Liver (tissue), 7 donors: ENCODE measurements at regions not wholly inside any gene's neighbourhood (a gene's known extent, or its start where the extent isn't known, plus 50 kb on each side); places are given as distances from the start of the nearest gene placed in this dataset.

Experiments
- DNase-seq: peaks from one replicate; pipeline ENCODE4 v3.0.0-alpha.2; 2017; ENCODE audit warnings: low spot score
- H3K27ac ChIP-seq, 2 donors: one replicate each; pipeline ENCODE4 v1.7.0; 2013; ENCODE audit warnings: inconsistent platforms in 2 of 2, low read length in 2 of 2, control low read depth in 1 of 2, low read depth in 1 of 2, mild to moderate bottlenecking in 1 of 2
- H3K27me3 ChIP-seq, 4 donors: one replicate each; pipeline versions ENCODE4 v1.6.1 to v1.7.0; 2013; ENCODE audit warnings: low read length in 3 of 4, inconsistent platforms in 1 of 4, mild to moderate bottlenecking in 1 of 4, moderate library complexity in 1 of 4; ENCODE audit not compliant: control insufficient read depth in 4 of 4, insufficient read depth in 4 of 4
- H3K36me3 ChIP-seq, 4 donors: one replicate each; pipeline versions ENCODE4 v1.6.1 to v1.7.0; 2013; ENCODE audit warnings: low read length in 3 of 4, mild to moderate bottlenecking in 3 of 4, low read depth in 1 of 4, moderate library complexity in 1 of 4; ENCODE audit not compliant: control insufficient read depth in 4 of 4, insufficient read depth in 3 of 4
- H3K4me1 ChIP-seq, 4 donors: one replicate each; pipeline versions ENCODE4 v1.6.1 to v1.7.0; 2013; ENCODE audit warnings: low read length in 3 of 4, mild to moderate bottlenecking in 3 of 4, moderate library complexity in 1 of 4; ENCODE audit not compliant: control insufficient read depth in 4 of 4, insufficient read depth in 4 of 4
- H3K4me3 ChIP-seq, 3 donors: one replicate each; pipeline versions ENCODE4 v1.6.1 to v1.7.0; 2013; ENCODE audit warnings: low read length in 3 of 3, control low read depth in 1 of 3, low read depth in 1 of 3, mild to moderate bottlenecking in 1 of 3
- H3K9ac ChIP-seq, 2 donors: one replicate each; pipeline ENCODE4 v1.7.0; 2013; ENCODE audit warnings: low read length in 2 of 2, mild to moderate bottlenecking in 2 of 2, moderate library complexity in 2 of 2, control low read depth in 1 of 2, low read depth in 1 of 2
- H3K9me3 ChIP-seq, 4 donors: one replicate each; pipeline versions ENCODE4 v1.6.1 to v1.7.0; 2013; ENCODE audit warnings: low read length in 3 of 4; ENCODE audit not compliant: control insufficient read depth in 4 of 4
- FOXA2 ChIP-seq: IDR thresholded peaks from 2 replicates; pipeline ENCODE4 v1.6.1; 2016; ENCODE audit warnings: antibody characterized with exemption
- HNF4A ChIP-seq, 2 donors: conservative IDR thresholded peaks; 2 replicates each; pipeline ENCODE4 v1.6.1; 2016; ENCODE audit warnings: antibody characterized with exemption in 2 of 2, mild to moderate bottlenecking in 2 of 2
- HNF4G ChIP-seq: IDR thresholded peaks from 2 replicates; pipeline ENCODE4 v1.6.1; 2016; ENCODE audit warnings: antibody characterized with exemption
- JUND ChIP-seq, 2 donors: IDR thresholded peaks; 2 replicates each; pipeline ENCODE4 v1.6.1; 2016; ENCODE audit warnings: antibody characterized with exemption in 2 of 2
- MAX ChIP-seq: IDR thresholded peaks from 2 replicates; pipeline ENCODE4 v1.6.1; 2016; ENCODE audit warnings: antibody characterized with exemption
- NR2F2 ChIP-seq: IDR thresholded peaks from 2 replicates; pipeline ENCODE4 v1.6.1; 2016; ENCODE audit warnings: antibody characterized with exemption
- RAD21 ChIP-seq, 2 donors: IDR thresholded peaks; 2 replicates each; pipeline ENCODE4 v1.6.1; 2016; ENCODE audit warnings: antibody characterized with exemption in 2 of 2, mild to moderate bottlenecking in 2 of 2
- RXRA ChIP-seq, 2 donors: IDR thresholded peaks; 2 replicates each; pipeline ENCODE4 v1.6.1; 2017 to 2018; ENCODE audit warnings: antibody characterized with exemption in 2 of 2, mild to moderate bottlenecking in 1 of 2
- TAF1 ChIP-seq: conservative IDR thresholded peaks from 2 replicates; pipeline ENCODE4 v1.6.1; 2016; ENCODE audit warnings: antibody characterized with exemption, mild to moderate bottlenecking
- YY1 ChIP-seq: IDR thresholded peaks from 2 replicates; pipeline ENCODE4 v1.6.1; 2016; ENCODE audit warnings: antibody characterized with exemption, mild to moderate bottlenecking
- ZBTB33 ChIP-seq: IDR thresholded peaks from 2 replicates; pipeline ENCODE4 v1.6.1; 2016; ENCODE audit warnings: antibody characterized with exemption
- WGBS: extraction: QIAGEN DNeasy Blood & Tissue Kit; methylation state at CpG from one replicate; pipeline ENCODE4 v1.1.7; 2013; 5-methylcytosine and 5-hydroxymethylcytosine counted together
- TF ChIP-seq, protein P1 (sequence below): IDR thresholded peaks from 2 replicates; pipeline ENCODE4 v1.6.1; 2016; ENCODE audit warnings: antibody characterized with exemption, mild to moderate bottlenecking
- donor health status: healthy.
- donor health status: healthy.
- donor health status: healthy.
- donor health status: healthy.

- TF ChIP-seq, protein P1, sequence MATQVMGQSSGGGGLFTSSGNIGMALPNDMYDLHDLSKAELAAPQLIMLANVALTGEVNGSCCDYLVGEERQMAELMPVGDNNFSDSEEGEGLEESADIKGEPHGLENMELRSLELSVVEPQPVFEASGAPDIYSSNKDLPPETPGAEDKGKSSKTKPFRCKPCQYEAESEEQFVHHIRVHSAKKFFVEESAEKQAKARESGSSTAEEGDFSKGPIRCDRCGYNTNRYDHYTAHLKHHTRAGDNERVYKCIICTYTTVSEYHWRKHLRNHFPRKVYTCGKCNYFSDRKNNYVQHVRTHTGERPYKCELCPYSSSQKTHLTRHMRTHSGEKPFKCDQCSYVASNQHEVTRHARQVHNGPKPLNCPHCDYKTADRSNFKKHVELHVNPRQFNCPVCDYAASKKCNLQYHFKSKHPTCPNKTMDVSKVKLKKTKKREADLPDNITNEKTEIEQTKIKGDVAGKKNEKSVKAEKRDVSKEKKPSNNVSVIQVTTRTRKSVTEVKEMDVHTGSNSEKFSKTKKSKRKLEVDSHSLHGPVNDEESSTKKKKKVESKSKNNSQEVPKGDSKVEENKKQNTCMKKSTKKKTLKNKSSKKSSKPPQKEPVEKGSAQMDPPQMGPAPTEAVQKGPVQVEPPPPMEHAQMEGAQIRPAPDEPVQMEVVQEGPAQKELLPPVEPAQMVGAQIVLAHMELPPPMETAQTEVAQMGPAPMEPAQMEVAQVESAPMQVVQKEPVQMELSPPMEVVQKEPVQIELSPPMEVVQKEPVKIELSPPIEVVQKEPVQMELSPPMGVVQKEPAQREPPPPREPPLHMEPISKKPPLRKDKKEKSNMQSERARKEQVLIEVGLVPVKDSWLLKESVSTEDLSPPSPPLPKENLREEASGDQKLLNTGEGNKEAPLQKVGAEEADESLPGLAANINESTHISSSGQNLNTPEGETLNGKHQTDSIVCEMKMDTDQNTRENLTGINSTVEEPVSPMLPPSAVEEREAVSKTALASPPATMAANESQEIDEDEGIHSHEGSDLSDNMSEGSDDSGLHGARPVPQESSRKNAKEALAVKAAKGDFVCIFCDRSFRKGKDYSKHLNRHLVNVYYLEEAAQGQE, result no peak
- no peak for TF ChIP-seq RXRA (IDR thresholded peaks at IDR 0.05)
- TF ChIP-seq YY1, result no peak
Observed at GRCh38 chr2:19439081-19439480, 80.7 kb upstream of the OSR1 start (continued).

DNA sequence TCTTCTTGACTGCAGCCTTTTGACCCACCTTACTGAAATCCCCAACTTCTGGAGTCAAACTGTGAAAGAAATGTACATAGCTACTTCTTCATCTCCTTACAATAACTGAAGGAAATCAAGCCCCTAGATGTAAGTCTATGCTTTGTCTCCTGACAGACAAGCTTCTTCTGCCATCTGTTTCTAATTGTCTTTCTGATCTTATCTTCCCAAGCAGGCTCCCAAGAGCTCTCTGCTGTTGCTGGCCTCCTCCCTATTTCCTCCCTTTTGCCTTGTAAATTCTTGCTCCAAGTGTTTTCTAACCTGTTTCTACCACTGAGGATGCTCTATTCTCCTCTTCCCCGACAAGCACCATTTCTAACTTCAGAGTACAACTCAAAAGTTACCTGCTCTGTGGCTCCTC is 77.4 kb upstream of the OSR1 start:
- Histone ChIP-seq H3K27ac (no peak overlapping the region), H3K4me1 (no peaks in the 10 kb centered on the region), H3K9me3 (no peaks in the 10 kb centered on the region), H3K36me3 (no peaks in the 10 kb centered on the region), H3K27me3 (no peaks in the 10 kb centered on the region), H3K4me3 (no peak overlapping the region), H3K9ac (no peak overlapping the region)
- TF ChIP-seq HNF4A (conservative IDR thresholded peaks at IDR 0.05) (no peak), HNF4G (no peak)
- 0% methylated on average over 1 of the region's 1 CpG for WGBS
- DNase-seq, result no peak

GRCh38 chr2:19434413-19434812 is 76.0 kb upstream of the OSR1 start:
- TF ChIP-seq RAD21 (IDR thresholded peaks at IDR 0.05) (no peak), RXRA (IDR thresholded peaks at IDR 0.05) (no peak), HNF4G (no peak), TAF1 (no peak), FOXA2 (no peak), JUND (IDR thresholded peaks at IDR 0.05) (no peak), MAX (no peak), HNF4A (conservative IDR thresholded peaks at IDR 0.05) (no peak), ZBTB33 (no peak), NR2F2 (no peak)
- TF ChIP-seq, protein P1, result no peak
- no peak for DNase-seq
- Histone ChIP-seq H3K9me3 (no peaks in the 10 kb centered on the region), H3K27ac (no peak overlapping the region), H3K4me3 (no peak overlapping the region), H3K27me3 (no peaks in the 10 kb centered on the region), H3K9ac (no peak overlapping the region), H3K4me1 (no peaks in the 10 kb centered on the region), H3K36me3 (no peaks in the 10 kb centered on the region)
